ENCODE measurements at regions not wholly inside any gene's neighbourhood (a gene's known extent, or its start where the extent isn't known, plus 50 kb on each side); places are given as distances from the start of the nearest gene placed in this dataset.

DNA sequence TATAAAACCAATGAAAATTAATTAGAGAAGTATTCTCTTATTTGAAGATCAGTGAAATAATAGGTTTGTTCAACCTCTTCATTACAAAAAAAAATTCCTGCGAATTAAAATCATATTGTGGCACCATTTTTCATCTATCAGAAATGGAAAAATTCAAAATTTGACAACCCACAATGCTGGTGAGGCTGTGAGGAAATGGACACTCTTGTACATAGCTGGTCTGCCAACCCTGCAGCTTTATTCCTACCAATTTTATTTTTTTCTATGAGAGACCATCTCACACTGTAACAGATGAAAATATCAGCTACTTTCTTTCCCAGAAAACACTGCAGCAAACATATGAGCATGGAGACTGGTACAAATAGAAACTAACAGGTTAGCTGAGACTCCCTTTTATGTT, 208.8 kb upstream of the SEMA3E start:
- Mint-ChIP-seq H3K4me3 (no peak overlapping the region), H3K27ac (no peak overlapping the region), H3K27me3 (ENCODE audit: low read depth) (no peaks in the 10 kb centered on the region), H3K36me3 (no peaks in the 10 kb centered on the region), H3K9me3 (no peaks in the 10 kb centered on the region), H3K4me1 (no peaks in the 10 kb centered on the region)
- TF ChIP-seq, protein P1, sequence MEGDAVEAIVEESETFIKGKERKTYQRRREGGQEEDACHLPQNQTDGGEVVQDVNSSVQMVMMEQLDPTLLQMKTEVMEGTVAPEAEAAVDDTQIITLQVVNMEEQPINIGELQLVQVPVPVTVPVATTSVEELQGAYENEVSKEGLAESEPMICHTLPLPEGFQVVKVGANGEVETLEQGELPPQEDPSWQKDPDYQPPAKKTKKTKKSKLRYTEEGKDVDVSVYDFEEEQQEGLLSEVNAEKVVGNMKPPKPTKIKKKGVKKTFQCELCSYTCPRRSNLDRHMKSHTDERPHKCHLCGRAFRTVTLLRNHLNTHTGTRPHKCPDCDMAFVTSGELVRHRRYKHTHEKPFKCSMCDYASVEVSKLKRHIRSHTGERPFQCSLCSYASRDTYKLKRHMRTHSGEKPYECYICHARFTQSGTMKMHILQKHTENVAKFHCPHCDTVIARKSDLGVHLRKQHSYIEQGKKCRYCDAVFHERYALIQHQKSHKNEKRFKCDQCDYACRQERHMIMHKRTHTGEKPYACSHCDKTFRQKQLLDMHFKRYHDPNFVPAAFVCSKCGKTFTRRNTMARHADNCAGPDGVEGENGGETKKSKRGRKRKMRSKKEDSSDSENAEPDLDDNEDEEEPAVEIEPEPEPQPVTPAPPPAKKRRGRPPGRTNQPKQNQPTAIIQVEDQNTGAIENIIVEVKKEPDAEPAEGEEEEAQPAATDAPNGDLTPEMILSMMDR (IDR thresholded peaks at IDR 0.05; ENCODE audit: unreplicated experiment), result no peak
- no peak for DNase-seq (ENCODE audit: low spot score in 2 of 2, unreplicated experiment in 2 of 2)

DNA sequence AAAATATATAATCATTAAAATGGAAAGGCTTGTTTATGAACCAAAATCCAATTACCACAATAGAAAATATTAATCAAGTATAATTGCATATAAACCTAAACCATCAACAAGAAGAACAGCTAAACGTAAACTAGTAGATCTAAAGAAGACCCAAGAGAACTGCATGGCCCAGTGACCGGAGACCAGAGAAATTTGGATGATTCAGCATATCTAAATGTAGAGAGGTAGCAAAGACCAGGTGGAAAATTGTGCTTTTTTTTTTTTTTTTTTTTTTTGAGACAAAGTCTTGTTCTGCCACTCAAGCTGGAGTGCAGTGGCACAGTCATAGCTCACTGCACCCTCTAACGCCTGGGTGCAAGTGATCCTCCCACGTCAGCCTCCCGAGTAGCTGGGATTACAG, 207.2 kb upstream of the SEMA3E start:
- Mint-ChIP-seq H3K4me1 (peaks cover 4% of the 10 kb centered on the region), H3K36me3 (no peaks in the 10 kb centered on the region), H3K27ac (no peak overlapping the region), H3K9me3 (no peaks in the 10 kb centered on the region), H3K27me3 (ENCODE audit: low read depth) (no peaks in the 10 kb centered on the region), H3K4me3 (no peak overlapping the region)
- DNase-seq (ENCODE audit: low spot score in 2 of 2, unreplicated experiment in 2 of 2), result no peak
- TF ChIP-seq, protein P1 (IDR thresholded peaks at IDR 0.05; ENCODE audit: unreplicated experiment), result no peak

DNA sequence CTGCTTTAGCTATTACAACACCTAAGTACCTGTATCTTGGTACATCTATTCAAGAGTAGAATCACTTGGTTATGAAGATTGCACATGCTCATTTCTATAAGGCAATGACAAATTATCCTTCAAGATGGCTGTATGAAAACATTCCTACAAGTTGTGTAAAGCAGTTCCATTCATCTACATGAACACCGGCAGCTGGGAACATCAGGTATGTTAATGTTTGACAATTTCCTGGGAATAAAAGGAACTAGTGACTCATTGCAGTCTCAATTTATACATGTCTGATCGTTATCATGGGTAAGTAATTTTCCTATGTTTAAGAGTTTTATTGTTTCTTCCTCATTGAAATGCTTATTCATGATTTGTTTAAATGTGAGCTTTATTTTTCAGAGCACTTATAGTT, 203.2 kb upstream of the SEMA3E start:
- Mint-ChIP-seq H3K4me3 (no peak overlapping the region), H3K36me3 (no peaks in the 10 kb centered on the region), H3K4me1 (peaks cover 23% of the 10 kb centered on the region), H3K9me3 (no peaks in the 10 kb centered on the region), H3K27ac (no peak overlapping the region), H3K27me3 (ENCODE audit: low read depth) (no peaks in the 10 kb centered on the region)
- TF ChIP-seq, protein P1 (IDR thresholded peaks at IDR 0.05; ENCODE audit: unreplicated experiment), result no peak
- DNase-seq (ENCODE audit: low spot score in 2 of 2, unreplicated experiment in 2 of 2), result no peak

DNA sequence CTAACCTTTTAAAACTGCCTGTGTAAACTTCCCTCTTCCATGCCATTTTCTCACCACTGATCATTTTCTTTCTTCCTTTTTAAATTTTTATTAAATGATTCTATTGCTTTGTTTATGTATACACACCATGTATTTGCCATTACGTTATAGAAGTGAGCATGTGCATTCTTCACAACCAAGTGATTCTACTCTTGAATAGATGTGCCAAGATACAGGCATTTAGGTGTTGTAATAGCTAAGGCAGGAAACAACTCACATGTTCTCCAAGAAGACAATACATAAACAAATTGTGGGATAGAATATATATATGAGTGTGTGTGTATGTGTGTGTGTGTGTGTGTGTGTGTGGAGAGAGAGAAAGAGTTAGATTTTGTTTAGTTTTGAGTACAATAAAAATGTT, 202.6 kb upstream of the SEMA3E start:
- Mint-ChIP-seq H3K9me3 (no peaks in the 10 kb centered on the region), H3K27me3 (ENCODE audit: low read depth) (no peaks in the 10 kb centered on the region), H3K4me3 (no peak overlapping the region), H3K36me3 (no peaks in the 10 kb centered on the region), H3K27ac (no peak overlapping the region), H3K4me1 (peaks cover 23% of the 10 kb centered on the region)
- DNase-seq (ENCODE audit: low spot score in 2 of 2, unreplicated experiment in 2 of 2), result no peak
- TF ChIP-seq, protein P1 (IDR thresholded peaks at IDR 0.05; ENCODE audit: unreplicated experiment), result no peak

DNA sequence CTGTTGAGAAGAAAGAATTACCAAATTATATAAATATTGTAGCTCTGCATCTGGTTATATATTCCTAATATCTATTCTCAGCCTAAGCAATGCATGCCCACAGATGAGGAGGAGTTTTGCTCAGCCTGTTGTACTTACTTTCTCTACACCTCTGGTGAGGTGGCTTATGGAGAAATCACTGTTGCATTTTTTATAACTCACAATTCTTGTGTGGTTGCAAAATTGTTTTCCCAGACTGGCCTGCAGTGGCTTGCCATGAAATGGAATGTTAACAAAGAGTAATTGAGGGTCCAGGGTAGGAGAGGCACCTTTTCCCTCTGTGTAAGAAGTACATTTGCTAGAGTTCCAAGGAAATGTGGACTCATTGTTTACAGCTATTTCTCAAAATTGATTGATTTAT, 202.0 kb upstream of the SEMA3E start:
- H3K4me3 Mint-ChIP-seq, result no peak overlapping the region
- H3K27me3 Mint-ChIP-seq (ENCODE audit: low read depth), result no peaks in the 10 kb centered on the region
- no peak for DNase-seq (ENCODE audit: low spot score in 2 of 2, unreplicated experiment in 2 of 2)
- no peaks in the 10 kb centered on the region for H3K36me3 Mint-ChIP-seq
- TF ChIP-seq, protein P1 (IDR thresholded peaks at IDR 0.05; ENCODE audit: unreplicated experiment), result no peak
- H3K4me1 Mint-ChIP-seq, result peaks cover 23% of the 10 kb centered on the region
- peak overlapping the region; percentile 55 for H3K27ac Mint-ChIP-seq
- H3K9me3 Mint-ChIP-seq, result peaks cover 3% of the 10 kb centered on the region

DNA sequence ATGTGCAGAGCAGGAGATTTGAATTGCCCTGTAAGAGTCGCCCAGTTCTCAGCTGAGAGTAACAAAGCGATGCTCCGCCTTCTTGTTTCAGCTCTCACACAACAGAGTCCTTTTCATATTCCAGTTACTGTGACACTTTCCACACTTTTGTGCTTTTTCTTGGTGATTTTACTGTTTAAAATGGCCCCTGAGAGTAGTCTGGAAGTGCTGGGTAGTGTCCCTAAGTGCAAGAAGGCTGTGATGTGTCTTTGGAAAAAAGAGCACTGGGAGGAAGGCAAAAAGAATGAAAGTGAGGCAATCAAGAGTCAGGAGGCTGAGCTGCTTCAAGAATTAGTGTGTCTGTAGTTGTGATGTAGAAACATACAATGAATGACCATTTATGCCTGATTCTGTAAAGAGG, 201.2 kb upstream of the SEMA3E start:
- Mint-ChIP-seq H3K36me3 (no peaks in the 10 kb centered on the region), H3K27me3 (ENCODE audit: low read depth) (no peaks in the 10 kb centered on the region), H3K27ac (peak overlapping the region; percentile 5), H3K4me3 (no peak overlapping the region), H3K4me1 (peaks cover 23% of the 10 kb centered on the region), H3K9me3 (peaks cover 9% of the 10 kb centered on the region)
- DNase-seq (ENCODE audit: low spot score in 2 of 2, unreplicated experiment in 2 of 2), result no peak
- TF ChIP-seq, protein P1 (IDR thresholded peaks at IDR 0.05; ENCODE audit: unreplicated experiment), result no peak
